ENCODE measurements at regions not wholly inside any gene's neighbourhood (a gene's known extent, or its start where the extent isn't known, plus 50 kb on each side); places are given as distances from the start of the nearest gene placed in this dataset.

DNA sequence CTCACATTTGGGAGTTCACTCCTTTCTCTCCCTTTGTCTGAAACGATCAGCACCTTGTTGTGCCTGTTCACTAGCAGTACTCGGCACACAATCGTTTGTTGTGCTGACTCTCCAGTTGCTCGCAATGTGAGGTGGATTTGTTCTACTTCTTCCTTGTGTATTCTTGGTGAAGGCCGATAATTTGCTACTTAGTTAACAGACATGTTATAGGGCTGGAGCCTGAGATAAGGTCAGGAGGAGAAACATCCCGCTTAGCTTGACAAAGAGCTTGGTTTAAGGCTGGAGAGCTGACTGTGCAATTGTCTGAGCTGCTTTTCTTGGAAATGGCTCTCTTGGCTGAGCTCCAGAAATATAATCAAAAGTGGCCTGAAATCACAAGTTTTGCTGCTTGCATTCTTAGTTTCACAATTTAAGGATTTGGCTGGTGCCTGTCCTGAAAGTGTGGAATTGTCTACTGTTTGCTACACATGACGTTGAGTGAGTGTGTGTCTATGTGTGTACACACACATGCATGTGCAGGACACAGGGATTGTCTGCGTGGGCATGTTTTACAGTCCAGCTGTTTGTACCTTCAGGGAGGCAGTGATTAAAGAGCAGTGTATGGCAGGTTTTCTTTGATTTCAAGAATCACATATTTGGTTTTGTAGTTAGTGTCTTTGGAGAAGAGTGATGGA is 77.7 kb downstream of the ARF6 start:
- peaks cover 40% of the 10 kb centered on the region for H3K4me1 ChIP-seq (ENCODE audit: insufficient read depth, low read length)
- Mint-ChIP-seq H3K36me3 (ENCODE audit: low read depth, unreplicated experiment) (no peaks in the 10 kb centered on the region), H3K27me3 (ENCODE audit: low read depth, unreplicated experiment) (no peaks in the 10 kb centered on the region), H3K27ac (ENCODE audit: unreplicated experiment) (peak overlapping the region; percentile 77), H3K9me3 (ENCODE audit: unreplicated experiment) (no peaks in the 10 kb centered on the region), H3K4me3 (ENCODE audit: unreplicated experiment) (no peak overlapping the region), H3K4me1 (ENCODE audit: low read depth, unreplicated experiment) (peaks cover 56% of the 10 kb centered on the region)
- no peaks in the 10 kb centered on the region for H3K9me3 ChIP-seq (ENCODE audit: insufficient read depth, low read depth, low read length)
- H3K4me2 ChIP-seq (ENCODE audit: low read length), result peak overlapping the region; percentile 12
- H3K4me3 ChIP-seq (ENCODE audit: insufficient read depth, low read depth, low read length), result no peak overlapping the region
- H3K27ac ChIP-seq (ENCODE audit: low read depth, low read length), result no peak overlapping the region
- peak; percentile 56 for DNase-seq (ENCODE audit: low read depth)
- peak overlapping the region; percentile 74 for H2AFZ ChIP-seq (ENCODE audit: low read depth, low read length)
- no peaks in the 10 kb centered on the region for H3K36me3 ChIP-seq (ENCODE audit: insufficient read depth, low read length)
- H4K20me1 ChIP-seq (ENCODE audit: insufficient read depth, low read length), result no peaks in the 10 kb centered on the region
- FAIRE-seq, result no peak
- no peaks in the 10 kb centered on the region for H3K79me2 ChIP-seq (ENCODE audit: insufficient read depth, low read length)
- no peak overlapping the region for H3K9ac ChIP-seq (ENCODE audit: low read length)
- H3K27me3 ChIP-seq (ENCODE audit: insufficient read depth, low read length), result no peaks in the 10 kb centered on the region
- TF ChIP-seq, protein P1, sequence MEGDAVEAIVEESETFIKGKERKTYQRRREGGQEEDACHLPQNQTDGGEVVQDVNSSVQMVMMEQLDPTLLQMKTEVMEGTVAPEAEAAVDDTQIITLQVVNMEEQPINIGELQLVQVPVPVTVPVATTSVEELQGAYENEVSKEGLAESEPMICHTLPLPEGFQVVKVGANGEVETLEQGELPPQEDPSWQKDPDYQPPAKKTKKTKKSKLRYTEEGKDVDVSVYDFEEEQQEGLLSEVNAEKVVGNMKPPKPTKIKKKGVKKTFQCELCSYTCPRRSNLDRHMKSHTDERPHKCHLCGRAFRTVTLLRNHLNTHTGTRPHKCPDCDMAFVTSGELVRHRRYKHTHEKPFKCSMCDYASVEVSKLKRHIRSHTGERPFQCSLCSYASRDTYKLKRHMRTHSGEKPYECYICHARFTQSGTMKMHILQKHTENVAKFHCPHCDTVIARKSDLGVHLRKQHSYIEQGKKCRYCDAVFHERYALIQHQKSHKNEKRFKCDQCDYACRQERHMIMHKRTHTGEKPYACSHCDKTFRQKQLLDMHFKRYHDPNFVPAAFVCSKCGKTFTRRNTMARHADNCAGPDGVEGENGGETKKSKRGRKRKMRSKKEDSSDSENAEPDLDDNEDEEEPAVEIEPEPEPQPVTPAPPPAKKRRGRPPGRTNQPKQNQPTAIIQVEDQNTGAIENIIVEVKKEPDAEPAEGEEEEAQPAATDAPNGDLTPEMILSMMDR (IDR thresholded peaks at IDR 0.05; ENCODE audit: insufficient read depth, low read depth, low read length), result no peak
- no peak for TF ChIP-seq EZH2 (IDR thresholded peaks at IDR 0.05; ENCODE audit: insufficient read depth, low read length)

DNA sequence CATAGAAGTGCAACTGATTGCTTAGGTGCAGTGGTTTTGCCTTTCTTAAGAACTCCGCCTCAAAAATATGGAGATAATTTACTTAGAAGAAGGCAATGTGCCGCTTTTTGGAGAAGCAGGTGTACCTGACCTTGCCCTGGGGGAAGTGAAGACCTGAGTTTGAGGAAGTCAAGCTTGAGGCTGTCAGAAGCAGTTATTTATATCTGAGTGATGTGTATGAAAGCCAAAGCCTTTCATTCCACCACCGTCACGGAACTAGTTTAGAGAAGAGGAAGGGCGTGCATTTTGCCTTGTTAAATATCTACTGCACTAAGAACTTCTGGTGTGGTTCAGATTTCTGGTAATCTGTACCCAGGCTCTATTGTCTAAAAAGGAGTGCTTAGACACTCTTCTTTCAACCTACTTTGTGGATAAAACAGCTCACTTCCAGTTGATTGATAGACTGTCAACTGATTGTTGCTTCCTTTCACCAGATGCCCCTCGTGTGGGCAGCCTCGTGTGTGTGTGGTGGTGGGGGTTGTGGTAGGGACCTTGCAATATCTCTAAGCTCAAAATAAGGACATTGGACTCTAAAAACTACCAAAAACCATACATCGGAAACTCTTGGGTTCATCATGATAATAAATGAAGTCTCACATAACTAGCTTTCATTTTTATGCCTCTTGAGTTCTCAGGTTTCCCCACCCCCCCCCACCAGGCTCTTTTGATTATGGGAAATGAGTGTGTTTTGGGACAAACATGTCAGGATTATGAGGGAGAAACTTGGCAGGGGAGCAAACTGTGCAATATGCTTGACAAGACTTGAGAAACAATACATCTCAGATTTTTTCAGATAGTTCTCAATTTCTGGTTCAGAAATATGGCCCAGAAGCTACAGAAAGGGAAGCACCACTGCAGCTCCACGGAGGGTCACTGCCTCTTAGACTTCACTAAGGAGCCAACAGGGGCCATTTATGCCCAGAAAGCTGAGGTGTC is 78.6 kb downstream of the ARF6 start:
- no peak overlapping the region for H2AFZ ChIP-seq (ENCODE audit: low read depth, low read length)
- no peak for FAIRE-seq
- no peak overlapping the region for H3K4me3 ChIP-seq (ENCODE audit: insufficient read depth, low read depth, low read length)
- no peak overlapping the region for H3K27ac ChIP-seq (ENCODE audit: low read depth, low read length)
- Mint-ChIP-seq H3K9me3 (ENCODE audit: unreplicated experiment) (no peaks in the 10 kb centered on the region), H3K27ac (ENCODE audit: unreplicated experiment) (peak overlapping the region; percentile 51), H3K36me3 (ENCODE audit: low read depth, unreplicated experiment) (no peaks in the 10 kb centered on the region), H3K4me1 (ENCODE audit: low read depth, unreplicated experiment) (peaks cover 58% of the 10 kb centered on the region), H3K4me3 (ENCODE audit: unreplicated experiment) (peak overlapping the region; percentile 31), H3K27me3 (ENCODE audit: low read depth, unreplicated experiment) (no peaks in the 10 kb centered on the region)
- peak overlapping the region; percentile 69 for H3K4me2 ChIP-seq (ENCODE audit: low read length)
- no peak for DNase-seq (ENCODE audit: low read depth)
- H3K4me1 ChIP-seq (ENCODE audit: insufficient read depth, low read length), result peaks cover 47% of the 10 kb centered on the region
- no peaks in the 10 kb centered on the region for H4K20me1 ChIP-seq (ENCODE audit: insufficient read depth, low read length)
- H3K79me2 ChIP-seq (ENCODE audit: insufficient read depth, low read length), result no peaks in the 10 kb centered on the region
- no peaks in the 10 kb centered on the region for H3K27me3 ChIP-seq (ENCODE audit: insufficient read depth, low read length)
- H3K9ac ChIP-seq (ENCODE audit: low read length), result no peak overlapping the region
- no peaks in the 10 kb centered on the region for H3K36me3 ChIP-seq (ENCODE audit: insufficient read depth, low read length)
- H3K9me3 ChIP-seq (ENCODE audit: insufficient read depth, low read depth, low read length), result no peaks in the 10 kb centered on the region
- no peak for TF ChIP-seq EZH2 (IDR thresholded peaks at IDR 0.05; ENCODE audit: insufficient read depth, low read length)
- TF ChIP-seq, protein P1 (IDR thresholded peaks at IDR 0.05; ENCODE audit: insufficient read depth, low read depth, low read length), result no peak

Data from astrocyte (in vitro differentiated cells and primary cell).